Neuronal stem cell (in vitro differentiated cells): ENCODE measurements at regions not wholly inside any gene's neighbourhood (a gene's known extent, or its start where the extent isn't known, plus 50 kb on each side); places are given as distances from the start of the nearest gene placed in this dataset.
A peak's percentile ranks its signal among the peaks of the same experiment; 100 is the strongest.

Source experiments
- DNase-seq: peaks from one replicate; pipeline ENCODE4 v3.0.0-alpha.2; 2013; ENCODE audit warnings: low spot score
- H2AFZ ChIP-seq: one replicate; pipeline ENCODE4 v1.6.1; 2013; ENCODE audit warnings: mild to moderate bottlenecking, low read length, inconsistent platforms
- H2AK5ac ChIP-seq: 2 replicates; pipeline ENCODE4 v1.6.1; 2013; ENCODE audit warnings: low read depth, mild to moderate bottlenecking, inconsistent platforms, low read length, moderate library complexity, mixed read lengths
- H2BK120ac ChIP-seq: 2 replicates; pipeline ENCODE4 v1.6.1; 2013; ENCODE audit warnings: low read depth, mild to moderate bottlenecking, inconsistent platforms, low read length, moderate library complexity, mixed read lengths
- H2BK12ac ChIP-seq: one replicate; pipeline ENCODE4 v1.6.1; 2013; ENCODE audit warnings: low read length, inconsistent platforms
- H2BK15ac ChIP-seq: 2 replicates; pipeline ENCODE4 v1.6.1; 2013; ENCODE audit warnings: mild to moderate bottlenecking, low read length, inconsistent platforms, mixed read lengths
- H2BK5ac ChIP-seq: one replicate; pipeline ENCODE4 v1.6.1; 2013; ENCODE audit warnings: inconsistent platforms, mild to moderate bottlenecking, low read length, moderate library complexity
- H3K14ac ChIP-seq: one replicate; pipeline ENCODE4 v1.6.1; 2013; ENCODE audit warnings: low read length, inconsistent platforms
- H3K18ac ChIP-seq: 2 replicates; pipeline ENCODE4 v1.6.1; 2013; ENCODE audit warnings: low read length, inconsistent platforms
- H3K23ac ChIP-seq: 2 replicates; pipeline ENCODE4 v1.6.1; 2013; ENCODE audit warnings: low read depth, mild to moderate bottlenecking, mixed read lengths, low read length, inconsistent platforms; ENCODE audit not compliant: poor library complexity
- H3K27ac ChIP-seq: replicated peaks from 3 replicates; pipeline ENCODE4 v1.5.1; 2013; ENCODE audit warnings: low read length, inconsistent platforms
- H3K27me3 ChIP-seq, 3 experiments: 2 replicates each; pipeline ENCODE4 v1.6.1; 2013; ENCODE audit warnings: low read length in 3 of 3, mild to moderate bottlenecking in 2 of 3, inconsistent platforms in 1 of 3, low read depth in 1 of 3, mixed read lengths in 1 of 3, moderate library complexity in 1 of 3; ENCODE audit not compliant: control insufficient read depth in 3 of 3, insufficient read depth in 3 of 3
- H3K36me3 ChIP-seq, 2 donors: replicated peaks in 1 of 2; 2 replicates each; pipeline ENCODE4 v1.6.1; 2013; ENCODE audit warnings: low read length in 2 of 2; ENCODE audit not compliant: control insufficient read depth in 2 of 2, insufficient read depth in 2 of 2
- H3K4ac ChIP-seq: 2 replicates; pipeline ENCODE4 v1.6.1; 2013; ENCODE audit warnings: inconsistent platforms, mild to moderate bottlenecking, low read length, moderate library complexity
- H3K4me1 ChIP-seq, 2 donors: 1 replicate in 1 of 2; 2 replicates in 1 of 2; pipeline ENCODE4 v1.6.1; 2013; ENCODE audit warnings: low read length in 2 of 2, low read depth in 1 of 2; ENCODE audit not compliant: control insufficient read depth in 2 of 2, insufficient read depth in 1 of 2
- H3K4me2 ChIP-seq: one replicate; pipeline ENCODE4 v1.6.1; 2013; ENCODE audit warnings: mild to moderate bottlenecking, low read length, inconsistent platforms; ENCODE audit not compliant: insufficient read depth, poor library complexity, severe bottlenecking
- H3K4me3 ChIP-seq, 2 donors: 2 replicates each; pipeline ENCODE4 v1.5.1; 2013; ENCODE audit warnings: low read length in 2 of 2, mild to moderate bottlenecking in 2 of 2, inconsistent platforms in 1 of 2, moderate library complexity in 1 of 2
- H3K79me1 ChIP-seq: one replicate; pipeline ENCODE4 v1.6.1; 2013; ENCODE audit warnings: low read depth, mild to moderate bottlenecking, inconsistent platforms, low read length, moderate library complexity
- H3K9ac ChIP-seq: one replicate; pipeline ENCODE4 v1.6.1; 2013; ENCODE audit warnings: mild to moderate bottlenecking, low read depth, low read length, inconsistent platforms; ENCODE audit not compliant: poor library complexity
- H3K9me3 ChIP-seq, 2 donors: replicated peaks in 1 of 2; 2 replicates each; pipeline versions ENCODE3 to v1.6.1; 2013; ENCODE audit warnings: low read length in 2 of 2, mild to moderate bottlenecking in 2 of 2, inconsistent platforms in 1 of 2, low read depth in 1 of 2, mixed read lengths in 1 of 2, moderate library complexity in 1 of 2; ENCODE audit not compliant: control insufficient read depth in 2 of 2, insufficient read depth in 1 of 2
- H4K8ac ChIP-seq: one replicate; pipeline ENCODE4 v1.6.1; 2013; ENCODE audit warnings: low read depth, mild to moderate bottlenecking, inconsistent platforms, low read length, moderate library complexity
- H4K91ac ChIP-seq: one replicate; pipeline ENCODE4 v1.6.1; 2013; ENCODE audit warnings: low read length, low read depth, mild to moderate bottlenecking, inconsistent platforms; ENCODE audit not compliant: poor library complexity
- WGBS, 2 donors: extraction: QIAGEN DNeasy Blood & Tissue Kit; methylation state at CpG; one replicate each; pipeline ENCODE4 v1.1.7; 2013; ENCODE audit warnings: missing lambda C conversion rate in 2 of 2, mixed read lengths in 1 of 2; ENCODE audit not compliant: insufficient read length in 2 of 2, insufficient replicate concordance in 1 of 2; ENCODE audit errors: extremely low coverage in 2 of 2; 5-methylcytosine and 5-hydroxymethylcytosine counted together

DNA sequence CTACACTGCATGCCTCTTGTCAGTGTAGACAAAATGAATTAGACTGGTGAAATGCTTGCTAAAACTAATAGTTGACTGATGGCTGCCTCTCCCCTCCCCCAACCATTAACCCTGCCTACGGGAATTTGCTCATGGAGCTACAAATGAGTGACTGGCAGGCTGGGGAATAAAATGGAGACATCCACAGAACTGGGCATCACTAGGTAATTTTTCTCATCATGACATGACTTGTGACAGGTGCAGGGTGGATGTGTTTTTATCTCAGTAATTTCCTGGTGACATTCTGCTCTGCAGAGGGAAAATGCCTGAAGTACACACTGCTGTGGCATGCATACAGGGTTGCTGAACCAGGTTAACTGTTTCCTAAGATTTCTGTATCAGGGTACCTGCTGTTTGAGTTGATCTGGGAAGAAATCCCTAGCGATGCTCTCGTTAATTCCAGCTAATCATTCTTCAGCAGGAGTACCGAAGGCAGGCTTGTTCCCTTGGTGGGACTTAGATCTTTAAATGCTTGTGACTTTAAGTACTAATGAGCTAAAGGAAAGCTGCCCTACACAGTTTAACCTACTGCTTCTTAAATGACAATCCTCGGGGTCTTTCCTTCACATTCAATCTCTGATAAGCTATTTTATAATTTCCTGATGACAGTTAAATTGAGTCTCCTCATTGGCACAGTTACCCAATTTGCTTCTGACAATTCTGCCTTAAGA, 376.3 kb upstream of the LCORL start:
- Histone ChIP-seq H2BK5ac (no peak overlapping the region), H3K79me1 (no peaks in the 10 kb centered on the region), H4K8ac (no peak overlapping the region), H3K9ac (no peak overlapping the region), H3K18ac (no peak overlapping the region), H2AFZ (peak overlapping the region; percentile 25), H4K91ac (no peak overlapping the region), H2BK15ac (no peak overlapping the region), H3K9me3 (no peaks in the 10 kb centered on the region), H3K4ac (no peak overlapping the region), H3K36me3 (no peaks in the 10 kb centered on the region), H3K27me3 (no peaks in the 10 kb centered on the region), H3K23ac (no peak overlapping the region), H3K14ac (no peak overlapping the region), H2BK12ac (no peak overlapping the region), H2BK120ac (no peak overlapping the region), H3K4me2 (no peak overlapping the region), H3K4me1 (peaks cover 9 to 20% of the 10 kb centered on the region in 2 donors), H3K4me3 (no peak overlapping the region), H2AK5ac (no peak overlapping the region), H3K27ac (no peak overlapping the region)
- no peak for DNase-seq
- no CpG with 5 or more reads among the region's 5 CpGs for WGBS, 2 donors

DNA sequence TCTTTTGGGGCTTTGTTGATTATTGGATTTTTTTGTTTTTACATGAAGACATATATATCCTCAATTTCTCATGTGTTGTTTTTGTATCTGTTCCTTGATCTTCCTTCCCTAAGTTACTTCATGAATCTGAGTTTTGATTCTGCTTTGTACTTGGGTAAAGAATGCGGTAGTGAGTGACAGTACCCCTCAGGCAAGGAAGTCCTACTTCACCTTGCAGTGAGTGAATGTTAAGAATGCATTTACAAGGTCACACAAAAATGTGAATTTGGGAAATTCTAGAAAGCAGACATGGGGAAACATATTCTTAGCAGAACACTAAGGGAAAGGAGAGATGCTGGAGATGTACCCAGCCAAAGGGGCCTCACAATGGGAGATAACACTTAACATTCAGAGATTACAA, 373.1 kb upstream of the LCORL start:
- Histone ChIP-seq H2BK15ac (no peak overlapping the region), H3K4me1 (peaks cover 9 to 40% of the 10 kb centered on the region in 2 donors), H2BK5ac (no peak overlapping the region), H3K36me3 (no peaks in the 10 kb centered on the region), H3K23ac (no peak overlapping the region), H3K18ac (no peak overlapping the region), H3K79me1 (no peaks in the 10 kb centered on the region), H4K8ac (no peak overlapping the region), H4K91ac (no peak overlapping the region), H2BK12ac (no peak overlapping the region), H3K27me3 (no peaks in the 10 kb centered on the region), H2AK5ac (no peak overlapping the region), H2AFZ (no peak overlapping the region), H3K4me2 (no peak overlapping the region), H3K9ac (no peak overlapping the region), H3K27ac (no peak overlapping the region), H3K4ac (no peak overlapping the region), H3K4me3 (no peak overlapping the region), H2BK120ac (no peak overlapping the region), H3K14ac (no peak overlapping the region), H3K9me3 (no peaks in the 10 kb centered on the region)
- WGBS, 2 donors = no CpG with 5 or more reads among the region's 1 CpG
- DNase-seq = no peak

DNA sequence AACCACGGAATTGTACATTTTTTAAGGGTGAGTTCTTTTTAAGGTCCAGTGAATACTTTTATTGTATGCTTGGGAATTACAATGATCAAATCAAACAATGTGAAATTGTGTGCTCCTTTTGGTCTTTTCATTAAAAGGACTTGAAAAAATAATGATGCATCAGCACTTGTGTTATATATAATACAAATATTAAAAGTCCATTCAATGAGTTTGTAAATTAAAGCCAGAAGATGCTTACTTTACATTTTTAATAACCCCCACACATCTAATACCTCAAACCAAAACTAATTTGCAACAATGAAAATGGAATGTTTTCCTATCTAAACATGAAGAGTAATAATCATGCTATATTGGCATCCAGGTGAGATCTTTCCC, 369.8 kb upstream of the LCORL start:
- Histone ChIP-seq H3K23ac (no peak overlapping the region), H2BK15ac (no peak overlapping the region), H3K18ac (no peak overlapping the region), H2BK12ac (no peak overlapping the region), H3K36me3 (no peaks in the 10 kb centered on the region), H2BK120ac (no peak overlapping the region), H3K4me1 (peaks cover 2 to 39% of the 10 kb centered on the region in 2 donors), H3K14ac (no peak overlapping the region), H3K4me3 (no peak overlapping the region), H3K9me3 (no peaks in the 10 kb centered on the region), H3K79me1 (no peaks in the 10 kb centered on the region), H4K91ac (no peak overlapping the region), H4K8ac (no peak overlapping the region), H3K27ac (no peak overlapping the region), H3K4ac (no peak overlapping the region), H3K9ac (no peak overlapping the region), H2BK5ac (no peak overlapping the region), H2AFZ (no peak overlapping the region), H3K4me2 (no peak overlapping the region), H2AK5ac (no peak overlapping the region), H3K27me3 (no peaks in the 10 kb centered on the region)
- no CpG with 5 or more reads among the region's 1 CpG for WGBS, 2 donors
- DNase-seq = no peak

DNA sequence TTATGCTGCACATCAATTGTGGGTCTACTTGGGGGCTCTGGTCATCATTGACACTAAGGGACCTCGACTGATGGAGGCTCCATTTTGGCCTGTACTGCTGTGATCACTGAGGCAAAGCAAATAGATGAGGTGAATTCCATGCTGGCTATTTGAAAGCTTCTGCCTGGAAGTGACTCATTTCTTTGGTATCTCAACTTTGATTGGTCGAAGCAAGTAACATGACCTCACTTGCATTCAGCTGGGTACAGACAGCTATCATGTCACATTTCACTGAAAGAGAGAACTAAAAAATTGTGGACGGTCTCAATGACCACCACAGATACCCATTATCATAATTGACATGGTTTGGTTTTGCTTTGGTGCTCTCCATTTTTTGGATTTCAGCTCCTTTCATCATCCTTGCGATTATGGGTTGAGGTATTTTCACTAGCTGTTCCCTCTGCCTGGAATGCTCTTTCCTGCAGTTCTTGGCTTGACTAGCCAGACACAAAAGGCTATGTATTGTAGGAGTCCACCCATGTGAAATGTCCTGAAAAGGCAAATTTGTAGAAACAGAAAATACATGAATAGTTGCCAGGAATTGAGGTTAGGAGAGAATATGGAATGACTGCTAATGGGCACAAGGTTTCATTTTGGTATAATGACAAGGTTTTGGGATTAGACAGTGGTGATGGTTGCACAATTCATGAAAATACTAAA, 369.2 kb upstream of the LCORL start:
- Histone ChIP-seq H4K91ac (no peak overlapping the region), H3K18ac (no peak overlapping the region), H3K79me1 (no peaks in the 10 kb centered on the region), H3K14ac (no peak overlapping the region), H2BK15ac (no peak overlapping the region), H4K8ac (no peak overlapping the region), H3K4me2 (no peak overlapping the region), H3K9me3 (no peaks in the 10 kb centered on the region), H2AFZ (peak overlapping the region; percentile 66), H3K4me3 (peak overlapping the region in 1 of 2 donors; percentile 10), H3K27me3 (no peaks in the 10 kb centered on the region), H3K4ac (no peak overlapping the region), H3K36me3 (no peaks in the 10 kb centered on the region), H2AK5ac (no peak overlapping the region), H3K4me1 (peaks cover 2 to 39% of the 10 kb centered on the region in 2 donors), H2BK12ac (no peak overlapping the region), H2BK120ac (no peak overlapping the region), H3K23ac (no peak overlapping the region), H3K27ac (peak overlapping the region; percentile 14), H2BK5ac (no peak overlapping the region), H3K9ac (no peak overlapping the region)
- no CpG with 5 or more reads among the region's 4 CpGs for WGBS, 2 donors
- no peak for DNase-seq
